GM12878 (cell line): ENCODE measurements at regions not wholly inside any gene's neighbourhood (a gene's known extent, or its start where the extent isn't known, plus 50 kb on each side); places are given as distances from the start of the nearest gene placed in this dataset.

ENCODE experiments used
- ATAC-seq: fragments of 200-7000 bp; cut with Tn5 transposase; 3 replicates; pipeline ENCODE4 v1.9.1; 2020; ENCODE audit warnings: mild to moderate bottlenecking, moderate library complexity
- BruUV-seq: library from RNA; stranded (reverse); fragments of 400-500 nt; replicated peaks from 2 replicates; lab custom pipeline; 2021; lab: Mats Ljungman, UMichigan
- CTCF ChIA-PET: fragments of 300-600 bp; sonication (Branson Sonifier 250); formaldehyde crosslinking; extraction: SDS; loops from one replicate; lab custom pipeline; 2021; ENCODE audit warnings: inconsistent platforms; lab: Yijun Ruan, JAX
- POLR2A ChIA-PET: fragments of 350-600 bp; formaldehyde crosslinking; extraction: SDS; loops from one replicate; lab custom pipeline; 2021; ENCODE audit warnings: inconsistent platforms; lab: Charles Lee
- RAD21 ChIA-PET: fragments of 300-600 bp; sonication (Branson Sonifier 250); formaldehyde crosslinking; loops from one replicate; lab custom pipeline; 2023; ENCODE audit warnings: antibody characterized with exemption; ENCODE audit not compliant: unreplicated experiment; lab: Charles Lee
- SMC1A ChIA-PET: fragments of 300-600 bp; sonication (Branson Sonifier 250); formaldehyde crosslinking; loops from one replicate; lab custom pipeline; 2023; ENCODE audit not compliant: unreplicated experiment, uncharacterized antibody; lab: Charles Lee
- DNase-seq: peaks from one replicate; pipeline ENCODE4 v3.0.0-alpha.2; 2011; ENCODE audit warnings: low read depth, low spot score
- FAIRE-seq: peaks from 3 replicates; lab custom pipeline; 2011; peaks lifted over from hg19 to GRCh38; lab: Jason Lieb, UNC
- H2AFZ ChIP-seq: 2 replicates; pipeline ENCODE4 v1.6.0; 2011; ENCODE audit warnings: low read depth, low read length, control low read depth; ENCODE audit not compliant: control insufficient read depth
- H3K27ac ChIP-seq: 2 replicates; pipeline ENCODE4 v1.5.1; 2011; ENCODE audit warnings: control low read depth; ENCODE audit not compliant: control insufficient read depth, insufficient read depth
- H3K27me3 ChIP-seq, 2 experiments: replicated peaks in 1 of 2; 2 replicates each; pipeline versions ENCODE4 v1.6.0 to v1.6.1; 2011; ENCODE audit warnings: low read length in 1 of 2; ENCODE audit not compliant: control insufficient read depth in 2 of 2, insufficient read depth in 2 of 2
- H3K36me3 ChIP-seq, 2 experiments: 2 replicates each; pipeline ENCODE4 v1.5.1; 2011; ENCODE audit warnings: low read length in 1 of 2; ENCODE audit not compliant: control insufficient read depth in 2 of 2, insufficient read depth in 2 of 2
- H3K4me1 ChIP-seq: 2 replicates; pipeline ENCODE4 v1.6.1; 2011; ENCODE audit warnings: mild to moderate bottlenecking, low read length, moderate library complexity, mixed read lengths; ENCODE audit not compliant: control insufficient read depth, insufficient read depth
- H3K4me2 ChIP-seq: 2 replicates; pipeline ENCODE4 v1.6.0; 2011; ENCODE audit warnings: control low read depth; ENCODE audit not compliant: control insufficient read depth, insufficient read depth
- H3K4me3 ChIP-seq: fragments of 200-600 bp; sonication (generic); 2 replicates; pipeline ENCODE4 v1.5.1; 2016
- H3K79me2 ChIP-seq: 2 replicates; pipeline ENCODE4 v1.6.0; 2011; ENCODE audit warnings: low read length; ENCODE audit not compliant: control insufficient read depth, insufficient read depth
- H3K9ac ChIP-seq: 2 replicates; pipeline ENCODE4 v1.8.0; 2011; ENCODE audit warnings: low read length, control low read depth, mixed read lengths; ENCODE audit not compliant: control insufficient read depth, insufficient read depth
- H3K9me3 ChIP-seq: replicated peaks from 3 replicates; pipeline ENCODE4 v1.5.1; 2011; ENCODE audit warnings: mild to moderate bottlenecking, low read length; ENCODE audit not compliant: control insufficient read depth, insufficient read depth
- H4K20me1 ChIP-seq: 2 replicates; pipeline ENCODE4 v1.6.0; 2011; ENCODE audit not compliant: control insufficient read depth, insufficient read depth
- CBFB ChIP-seq: IDR thresholded peaks from 2 replicates; pipeline ENCODE4 v1.6.1; 2016; ENCODE audit warnings: antibody characterized with exemption, low read depth
- JUND ChIP-seq: IDR thresholded peaks from 2 replicates; pipeline ENCODE4 v1.6.1; 2012; ENCODE audit warnings: low read depth, mild to moderate bottlenecking, low read length, improper control_type of control experiment, moderate library complexity
- MYC ChIP-seq: IDR thresholded peaks from 2 replicates; pipeline ENCODE4 v1.6.1; 2011; ENCODE audit warnings: mild to moderate bottlenecking, low read length, moderate library complexity, inconsistent platforms; ENCODE audit not compliant: insufficient read depth, insufficient replicate concordance, insufficient read length, severe bottlenecking
- ZNF592 ChIP-seq: fragments of 450-650 bp; IDR thresholded peaks from 2 replicates; pipeline ENCODE4 v1.6.1; 2017; ENCODE audit warnings: mild to moderate bottlenecking, moderate library complexity
- WGBS: methylation state at CpG from one replicate; pipeline ENCODE4 v1.1.6; 2016; ENCODE audit warnings: low lambda C conversion rate; ENCODE audit not compliant: insufficient replicate concordance, insufficient coverage; ENCODE audit errors: missing lambda C conversion rate; 5-methylcytosine and 5-hydroxymethylcytosine counted together
- in situ Hi-C: fragments of 300-500 bp; cut with MboI; formaldehyde crosslinking; loops from 9 replicates; pipeline ENCODE4 v1.14.3; 2018; ENCODE audit warnings: mixed read lengths
- intact Hi-C: fragments of 100-400 bp; cut with micrococcal nuclease; formaldehyde crosslinking; loops from one replicate; pipeline ENCODE4 v1.14.2; 2022; ENCODE audit not compliant: unreplicated experiment

DNA sequence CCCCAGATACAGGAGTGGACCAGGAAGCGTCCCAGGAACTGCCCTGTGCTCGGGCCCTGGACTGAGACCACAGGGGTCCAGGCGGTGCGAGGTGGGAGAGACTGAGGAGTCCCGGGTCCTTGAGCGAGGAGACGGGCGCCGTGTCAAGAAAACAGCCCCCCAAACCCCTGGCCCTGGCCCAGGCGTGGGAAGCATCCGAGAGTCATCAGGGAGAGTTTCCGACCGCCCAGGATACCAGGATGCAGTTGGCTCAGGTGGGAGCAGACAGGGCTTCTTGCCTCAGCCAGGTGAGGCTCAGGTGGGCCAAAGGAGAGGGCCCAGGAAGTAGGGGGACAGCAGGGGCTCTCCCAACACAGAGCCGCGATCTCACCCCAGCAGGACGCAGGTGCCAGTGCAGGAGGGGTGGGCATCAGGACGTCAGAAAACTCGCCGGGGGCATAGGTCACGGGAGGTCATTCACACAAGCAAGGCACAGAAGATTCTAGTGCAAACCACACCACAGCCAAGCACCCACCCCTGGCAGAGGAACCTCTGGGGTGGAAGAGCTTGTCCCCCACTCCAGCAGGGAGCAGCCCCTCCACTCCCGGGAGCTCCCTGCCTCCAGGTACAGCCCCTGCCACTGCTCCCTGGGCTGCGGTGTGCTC, 102.5 kb upstream of the EIF5 start:
- no peak overlapping the region for H2AFZ ChIP-seq
- H3K27ac ChIP-seq, result no peak overlapping the region
- TF ChIP-seq ZNF592 (no peak), CBFB (no peak), JUND (no peak), MYC (no peak)
- H3K9ac ChIP-seq, result no peak overlapping the region
- 49% methylated on average over 22 of the region's 22 CpGs for WGBS
- ChIA-PET SMC1A (no interaction called here), CTCF (no interaction called here), RAD21 (no interaction called here), POLR2A (no interaction called here)
- intact Hi-C loops, result no loop called here
- ATAC-seq (no peak), FAIRE-seq (no peak), DNase-seq (no peak)
- no peaks in the 10 kb centered on the region; a peak in 1 of 4 replicates for H3K27me3 ChIP-seq
- no peaks in the 10 kb centered on the region for H3K4me1 ChIP-seq
- in situ Hi-C loops, result no loop called here
- no peaks in the 10 kb centered on the region for H3K79me2 ChIP-seq
- H3K4me3 ChIP-seq, result no peak overlapping the region
- no peaks in the 10 kb centered on the region for H4K20me1 ChIP-seq
- no peak overlapping the region for H3K4me2 ChIP-seq
- H3K9me3 ChIP-seq, result no peaks in the 10 kb centered on the region
- BruUV-seq, result no TSS peak
- H3K36me3 ChIP-seq, result no peaks in the 10 kb centered on the region
